ENCODE measurements at regions not wholly inside any gene's neighbourhood (a gene's known extent, or its start where the extent isn't known, plus 50 kb on each side); places are given as distances from the start of the nearest gene placed in this dataset.
A peak's percentile ranks its signal among the peaks of the same experiment; 100 is the strongest.
"Not testable (repeated sequence)": the region's sequence is repeated elsewhere in the genome, so short reads cannot be mapped to it uniquely, and the experiment has no call there.

- not testable (repeated sequence) for DNase-seq
These were observed 56.8 kb downstream of the ATP6V0E2 start for GRCh38 chr7:149930374-149931068.

- DNase-seq = not testable (repeated sequence)
These were observed 60.0 kb downstream of the ATP6V0E2 start for GRCh38 chr7:149933776-149934175.

GRCh38 chr7:149947346-149947745, 73.6 kb downstream of the ATP6V0E2 start:
- DNase-seq = not testable (repeated sequence)

- not testable (repeated sequence) for DNase-seq
These were observed 74.7 kb downstream of the ATP6V0E2 start for GRCh38 chr7:149948444-149948843.

GRCh38 chr7:149949863-149950577, 76.3 kb downstream of the ATP6V0E2 start:
- not testable (repeated sequence) for DNase-seq

GRCh38 chr7:149950578-149950924, 76.8 kb downstream of the ATP6V0E2 start:
- not testable (repeated sequence) for DNase-seq

GRCh38 chr7:149951579-149951978, 77.8 kb downstream of the ATP6V0E2 start:
- DNase-seq = not testable (repeated sequence)

- peak; percentile 78 for DNase-seq
These were observed 85.1 kb downstream of the ATP6V0E2 start for GRCh38 chr7:149958880-149959279.

GRCh38 chr7:149960863-149961262, 87.1 kb downstream of the ATP6V0E2 start:
- not testable (repeated sequence) for DNase-seq

- not testable (repeated sequence) for DNase-seq
These were observed 88.1 kb downstream of the ATP6V0E2 start for GRCh38 chr7:149961878-149962277.

- not testable (repeated sequence) for DNase-seq
These were observed 89.0 kb downstream of the ATP6V0E2 start for GRCh38 chr7:149962685-149963319.

GRCh38 chr7:149963985-149964384, 90.2 kb downstream of the ATP6V0E2 start:
- DNase-seq = not testable (repeated sequence)

- DNase-seq = not testable (repeated sequence)
These were observed 92.7 kb downstream of the ATP6V0E2 start for GRCh38 chr7:149966444-149966843.

- DNase-seq = not testable (repeated sequence)
These were observed 99.2 kb downstream of the ATP6V0E2 start for GRCh38 chr7:149972977-149973376.

GRCh38 chr7:149973681-149974080, 99.9 kb downstream of the ATP6V0E2 start:
- not testable (repeated sequence) for DNase-seq

GRCh38 chr7:149975608-149976007, 101.8 kb downstream of the ATP6V0E2 start:
- DNase-seq = not testable (repeated sequence)

GRCh38 chr7:149978537-149978936, 104.8 kb downstream of the ATP6V0E2 start:
- not testable (repeated sequence) for DNase-seq

- not testable (repeated sequence) for DNase-seq
These were observed 105.2 kb downstream of the ATP6V0E2 start for GRCh38 chr7:149978944-149979343.

GRCh38 chr7:149982537-149983112, 108.9 kb downstream of the ATP6V0E2 start:
- not testable (repeated sequence) for DNase-seq

GRCh38 chr7:149986866-149987265, 113.1 kb downstream of the ATP6V0E2 start:
- not testable (repeated sequence) for DNase-seq

GRCh38 chr7:149991652-149992302, 118.0 kb downstream of the ATP6V0E2 start:
- DNase-seq = not testable (repeated sequence)

GRCh38 chr7:149992366-149992765, 118.6 kb downstream of the ATP6V0E2 start:
- not testable (repeated sequence) for DNase-seq

All from NCI-H526 treated with DMSO at 0.1 percent for 48 hours (cell line).